ENCODE measurements at regions not wholly inside any gene's neighbourhood (a gene's known extent, or its start where the extent isn't known, plus 50 kb on each side); places are given as distances from the start of the nearest gene placed in this dataset.
"Not testable (repeated sequence)": the region's sequence is repeated elsewhere in the genome, so short reads cannot be mapped to it uniquely, and the experiment has no call there.

GRCh38 chr10:29862923-29863614, 196.3 kb downstream of the JCAD start:
- Histone ChIP-seq H3K27ac (peak overlapping the region; percentile 84), H3K27me3 (ENCODE audit: insufficient read depth in 3 of 3, low read length in 2 of 3) (no peaks in the 10 kb centered on the region), H3K36me3 (ENCODE audit: insufficient read depth in 1 of 2, low read depth in 1 of 2) (no peaks in the 10 kb centered on the region), H3K4me3 (no peak overlapping the region), H3K9me3 (no peaks in the 10 kb centered on the region), H3K4me1 (peaks cover 38% of the 10 kb centered on the region)
- DNase-seq (no peak), ATAC-seq (peak; percentile 42 to 51 (median 44))
- intact Hi-C loops (cut with DNase I): loop anchor here in 1 of 2 donors (5.0 kb wide), 1 partner anchor 84 kb away; no protein-coding TSS in a partner anchor
- no peak for TF ChIP-seq CTCF (IDR thresholded peaks at IDR 0.05)
- 73 to 91% (median 79%) methylated on average over 4 of the region's 4 CpGs for WGBS, 3 donors

DNA sequence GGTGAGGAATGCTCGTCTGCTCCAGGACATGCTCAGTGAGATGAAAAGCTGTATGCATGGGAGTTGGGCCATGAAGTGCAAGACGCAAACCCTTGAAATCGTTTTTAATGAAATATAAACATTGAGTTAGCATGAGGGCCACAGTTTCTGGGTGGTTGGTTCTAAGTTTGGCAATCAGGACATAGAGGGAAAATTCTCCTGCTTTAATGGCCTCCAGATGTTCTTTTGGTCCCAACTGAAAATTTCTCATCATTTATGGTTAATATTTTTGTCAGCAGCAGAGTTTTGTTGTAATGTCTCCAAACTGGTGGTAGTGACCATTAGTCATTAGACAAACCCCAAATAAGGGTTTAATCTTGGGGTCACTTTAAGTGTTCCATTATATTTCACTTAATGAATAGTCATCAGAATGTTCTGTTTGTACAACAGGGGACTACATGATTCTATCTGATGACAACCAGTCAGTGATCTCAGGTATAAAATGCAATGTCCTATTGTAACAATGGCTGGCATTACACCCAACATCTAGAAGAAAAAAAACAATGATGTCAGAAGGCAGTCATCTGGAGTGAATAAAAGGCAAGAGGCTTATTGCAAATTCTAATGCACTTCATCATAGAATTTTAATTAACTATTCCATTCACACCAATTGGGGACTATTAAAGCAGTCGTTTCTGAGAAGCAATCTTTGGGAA, 197.4 kb downstream of the JCAD start:
- Histone ChIP-seq H3K27me3 (ENCODE audit: insufficient read depth in 3 of 3, low read length in 2 of 3) (no peaks in the 10 kb centered on the region), H3K27ac (peak overlapping the region; percentile 84), H3K9me3 (no peaks in the 10 kb centered on the region), H3K36me3 (ENCODE audit: insufficient read depth in 1 of 2, low read depth in 1 of 2) (no peaks in the 10 kb centered on the region), H3K4me3 (no peak overlapping the region), H3K4me1 (peaks cover 44% of the 10 kb centered on the region)
- no peak for ATAC-seq
- no peak for TF ChIP-seq CTCF (IDR thresholded peaks at IDR 0.05)
- intact Hi-C loops (cut with DNase I): loop anchor here in 1 of 2 donors (5.0 kb wide), 1 partner anchor 85 kb away; no protein-coding TSS in a partner anchor
- DNase-seq: no peak
- WGBS, 3 donors: 65 to 76% (median 67%) methylated on average over 4 of the region's 4 CpGs

DNA sequence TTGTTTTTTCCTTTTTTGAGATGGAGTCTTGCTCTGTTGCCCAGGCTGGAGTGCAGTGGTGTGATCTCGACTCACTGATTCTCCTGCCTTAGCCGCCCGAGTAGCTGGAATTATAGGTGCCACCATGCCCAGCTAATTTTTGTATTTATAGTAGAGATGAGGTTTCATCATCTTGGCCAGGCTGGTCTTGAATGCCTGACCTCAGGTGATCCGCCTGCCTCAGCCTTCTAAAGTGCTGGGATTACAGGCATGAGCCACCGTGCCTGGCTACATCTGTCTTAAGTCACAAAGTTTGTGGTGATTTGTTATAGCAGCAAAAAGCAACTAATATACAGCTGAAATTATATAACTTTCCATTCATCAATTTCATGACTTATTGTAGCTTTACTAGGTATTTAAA, 198.2 kb downstream of the JCAD start:
- not testable (repeated sequence) for H3K36me3 ChIP-seq (ENCODE audit: insufficient read depth in 1 of 2, low read depth in 1 of 2); H3K4me3 ChIP-seq; H3K27me3 ChIP-seq (ENCODE audit: insufficient read depth in 3 of 3, low read length in 2 of 3); H3K9me3 ChIP-seq
- H3K4me1 ChIP-seq: peaks cover 44% of the 10 kb centered on the region
- ATAC-seq (peak; percentile 48 to 61 (median 52)), DNase-seq (peak in 1 of 2 donors; percentile 64)
- H3K27ac ChIP-seq: peak overlapping the region; percentile 84
- 28 to 45% (median 31%) methylated on average over 5 of the region's 5 CpGs for WGBS, 3 donors
- intact Hi-C loops (cut with DNase I): loop anchor here in 1 of 2 donors (5.0 kb wide), 1 partner anchor 86 kb away; no protein-coding TSS in a partner anchor

DNA sequence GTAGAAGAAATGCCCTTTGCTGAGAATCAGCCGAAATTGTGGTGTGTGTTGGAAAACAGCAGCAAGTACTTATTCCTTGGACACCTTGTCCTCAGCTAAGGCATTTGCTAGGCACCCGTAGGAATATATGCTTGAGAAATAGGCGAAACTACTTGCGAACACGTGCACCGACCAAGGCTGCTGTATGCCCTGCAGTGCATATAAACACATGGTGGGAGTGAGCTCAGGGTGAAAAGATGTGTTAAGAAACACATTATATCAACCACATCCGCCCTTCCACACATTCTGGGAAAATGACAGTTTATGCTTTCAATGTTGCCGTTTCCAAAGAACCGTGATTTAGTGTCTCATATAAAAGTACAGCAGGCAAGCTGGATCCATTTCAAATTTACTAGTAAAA, 199.2 kb downstream of the JCAD start:
- peak overlapping the region; percentile 84 for H3K27ac ChIP-seq
- no peaks in the 10 kb centered on the region for H3K9me3 ChIP-seq
- ATAC-seq (peak in 2 of 4 donors; percentile 21 to 28), DNase-seq (no peak)
- WGBS, 3 donors: 64 to 88% (median 75%) methylated on average over 9 of the region's 9 CpGs
- no peak overlapping the region for H3K4me3 ChIP-seq
- H3K36me3 ChIP-seq (ENCODE audit: insufficient read depth in 1 of 2, low read depth in 1 of 2): no peaks in the 10 kb centered on the region
- intact Hi-C loops (cut with DNase I): loop anchor here in 1 of 2 donors (5.0 kb wide), 1 partner anchor 87 kb away; no protein-coding TSS in a partner anchor
- H3K4me1 ChIP-seq: peaks cover 47% of the 10 kb centered on the region
- H3K27me3 ChIP-seq (ENCODE audit: insufficient read depth in 3 of 3, low read length in 2 of 3): no peaks in the 10 kb centered on the region
- no peak for TF ChIP-seq CTCF (IDR thresholded peaks at IDR 0.05)

DNA sequence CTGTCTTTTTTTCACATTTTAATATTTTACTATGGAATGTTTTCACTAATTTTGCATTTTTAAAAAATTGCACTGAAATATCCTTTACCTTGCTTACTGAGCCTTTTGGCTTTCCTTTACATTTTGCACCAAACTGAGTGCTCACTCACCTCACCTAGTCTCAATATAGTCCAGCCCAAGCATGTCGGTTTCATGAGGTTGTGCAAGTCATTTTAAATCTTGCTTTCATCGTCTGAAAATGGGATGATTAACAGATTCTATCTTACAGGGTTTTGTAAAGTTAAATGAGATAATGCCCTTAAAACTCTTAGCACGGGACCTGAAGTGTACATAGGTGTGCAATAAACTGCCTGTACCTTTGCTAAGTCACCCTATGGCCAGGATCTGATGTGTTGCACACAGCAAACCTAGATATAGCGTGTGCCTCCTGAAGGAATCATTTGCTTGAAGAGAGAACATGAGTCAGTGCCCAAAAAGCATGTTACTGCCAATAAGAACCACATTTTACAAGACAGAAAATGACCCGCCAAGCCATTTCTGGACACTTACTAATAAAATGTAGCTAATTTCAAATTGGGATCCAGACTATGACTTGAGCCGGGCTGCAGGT, 199.8 kb downstream of the JCAD start:
- peaks cover 51% of the 10 kb centered on the region for H3K4me1 ChIP-seq
- DNase-seq (no peak), ATAC-seq (peak in 3 of 4 donors; percentile 38 to 47 (median 43))
- H3K4me3 ChIP-seq: no peak overlapping the region
- peak overlapping the region; percentile 84 for H3K27ac ChIP-seq
- no peaks in the 10 kb centered on the region for H3K9me3 ChIP-seq
- H3K27me3 ChIP-seq (ENCODE audit: insufficient read depth in 3 of 3, low read length in 2 of 3): no peaks in the 10 kb centered on the region
- no peak for TF ChIP-seq CTCF (IDR thresholded peaks at IDR 0.05)
- WGBS, 3 donors: 76 to 92% (median 78%) methylated on average over 6 of the region's 6 CpGs
- intact Hi-C loops (cut with DNase I): loop anchor here (2.0 to 10.0 kb wide), 5 partner anchors 37 to 215 kb away; no protein-coding TSS in a partner anchor
- H3K36me3 ChIP-seq (ENCODE audit: insufficient read depth in 1 of 2, low read depth in 1 of 2): no peaks in the 10 kb centered on the region
